HUES6 (cell line): ENCODE measurements at regions not wholly inside any gene's neighbourhood (a gene's known extent, or its start where the extent isn't known, plus 50 kb on each side); places are given as distances from the start of the nearest gene placed in this dataset.

ENCODE experiments used
- H3K27ac ChIP-seq: 2 replicates; pipeline ENCODE4 v1.7.0; 2013; ENCODE audit warnings: low read depth, mild to moderate bottlenecking, low read length, inconsistent platforms
- H3K27me3 ChIP-seq: 2 replicates; pipeline ENCODE4 v1.6.1; 2013; ENCODE audit warnings: low read length; ENCODE audit not compliant: control insufficient read depth, insufficient read depth
- H3K36me3 ChIP-seq: 2 replicates; pipeline ENCODE4 v1.6.1; 2013; ENCODE audit warnings: low read length; ENCODE audit not compliant: control insufficient read depth, insufficient read depth
- H3K4me1 ChIP-seq: 2 replicates; pipeline ENCODE4 v1.6.1; 2013; ENCODE audit warnings: low read length; ENCODE audit not compliant: control insufficient read depth, insufficient read depth
- H3K4me3 ChIP-seq: 2 replicates; pipeline ENCODE4 v1.5.1; 2013; ENCODE audit warnings: low read depth, low read length
- H3K9ac ChIP-seq: one replicate; pipeline ENCODE4 v1.6.1; 2013; ENCODE audit warnings: mild to moderate bottlenecking, low read length
- H3K9me3 ChIP-seq: 2 replicates; pipeline ENCODE4 v1.6.1; 2013; ENCODE audit warnings: low read depth, low read length; ENCODE audit not compliant: control insufficient read depth, insufficient read depth

- H3K9ac ChIP-seq, result no peak overlapping the region
- H3K9me3 ChIP-seq, result no peaks in the 10 kb centered on the region
- H3K36me3 ChIP-seq, result no peaks in the 10 kb centered on the region
- peaks cover 13% of the 10 kb centered on the region; the same call in 1 of the 2 replicates for H3K4me1 ChIP-seq
- no peak overlapping the region for H3K4me3 ChIP-seq
- peaks cover 38% of the 10 kb centered on the region for H3K27me3 ChIP-seq
- H3K27ac ChIP-seq, result no peak overlapping the region
Measured at GRCh38 chr5:108670591-108671289, 77.0 kb upstream of the FER start.

DNA sequence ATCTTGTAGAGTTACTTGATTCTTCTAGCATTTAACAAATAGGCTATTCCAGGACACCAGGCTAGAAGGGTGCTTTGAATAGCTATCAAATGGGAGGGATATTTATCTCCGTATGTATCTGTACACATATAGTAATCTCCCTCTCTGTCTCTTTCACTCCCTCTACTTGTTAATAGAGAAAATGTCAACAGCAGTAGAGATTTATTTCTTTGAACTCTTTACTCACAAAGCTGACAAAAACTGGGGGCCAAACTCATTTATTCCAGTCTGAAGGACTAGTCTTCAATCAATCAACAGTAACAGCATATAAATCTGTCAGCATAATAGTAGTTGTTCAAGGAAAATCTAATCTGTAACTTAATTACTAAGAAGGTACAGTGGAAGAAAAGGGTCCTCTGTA lies 78.2 kb upstream of the FER start:
- peaks cover 13% of the 10 kb centered on the region; the same call in 1 of the 2 replicates for H3K4me1 ChIP-seq
- H3K27me3 ChIP-seq, result peaks cover 33% of the 10 kb centered on the region
- no peak overlapping the region for H3K9ac ChIP-seq
- no peak overlapping the region for H3K4me3 ChIP-seq
- H3K9me3 ChIP-seq, result no peaks in the 10 kb centered on the region
- H3K27ac ChIP-seq, result no peak overlapping the region
- H3K36me3 ChIP-seq, result no peaks in the 10 kb centered on the region

DNA sequence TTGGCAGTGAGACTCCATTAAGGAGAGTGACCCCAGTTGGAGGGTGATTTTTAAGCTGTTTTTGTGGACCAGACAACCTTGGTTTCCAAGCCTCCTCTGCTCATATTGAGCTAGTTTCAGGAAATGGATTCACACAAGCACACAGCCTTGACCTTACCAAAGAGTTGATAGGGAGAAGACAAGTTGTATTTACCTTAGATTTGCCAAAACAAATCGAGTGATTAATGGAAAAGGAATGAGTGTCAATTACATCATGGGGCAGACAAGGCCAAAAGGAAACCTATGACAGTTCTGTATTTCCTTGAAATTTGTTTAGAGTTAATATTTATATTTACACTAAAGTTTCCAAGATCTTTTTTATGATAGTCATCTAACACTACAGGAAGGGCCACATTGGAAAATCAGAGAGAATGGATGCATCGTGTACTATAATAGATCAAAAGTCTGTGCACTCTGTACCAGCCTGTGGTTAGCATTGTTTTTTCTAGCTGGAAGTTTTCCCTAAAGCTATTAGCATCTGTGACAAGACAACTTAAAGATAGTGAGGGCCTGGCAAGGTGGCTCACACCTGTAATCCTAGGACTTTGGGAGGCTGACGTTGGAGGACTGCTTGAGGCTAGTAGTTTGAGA lies 86.0 kb upstream of the FER start:
- no peak overlapping the region for H3K27ac ChIP-seq
- no peak overlapping the region for H3K4me3 ChIP-seq
- no peak overlapping the region for H3K9ac ChIP-seq
- H3K4me1 ChIP-seq, result no peaks in the 10 kb centered on the region
- 0 out of 2 replicates have a peak, but pooled peaks cover 3% of the 10 kb centered on the region for H3K9me3 ChIP-seq
- H3K36me3 ChIP-seq, result no peaks in the 10 kb centered on the region
- H3K27me3 ChIP-seq, result no peaks in the 10 kb centered on the region

DNA sequence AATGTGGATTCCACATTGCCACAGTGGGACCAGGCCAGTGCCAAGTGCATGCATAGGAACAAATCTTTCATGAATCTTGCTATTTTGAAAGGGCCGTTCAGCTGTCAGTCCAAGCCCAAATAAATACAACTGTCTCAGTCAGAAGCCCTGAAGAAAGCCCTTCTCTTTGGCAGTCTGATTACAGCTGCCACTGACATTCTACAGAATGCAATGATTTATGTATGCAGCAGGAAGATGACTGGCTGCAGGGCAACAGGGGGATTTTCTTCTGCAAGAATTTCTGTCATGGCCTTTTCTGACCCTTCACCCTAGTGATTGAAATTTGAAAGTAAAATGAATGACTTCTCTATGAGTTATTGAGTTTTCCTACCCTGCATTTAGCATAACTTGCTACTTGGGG lies 86.7 kb upstream of the FER start:
- H3K9ac ChIP-seq, result no peak overlapping the region
- H3K4me1 ChIP-seq, result no peaks in the 10 kb centered on the region

DNA sequence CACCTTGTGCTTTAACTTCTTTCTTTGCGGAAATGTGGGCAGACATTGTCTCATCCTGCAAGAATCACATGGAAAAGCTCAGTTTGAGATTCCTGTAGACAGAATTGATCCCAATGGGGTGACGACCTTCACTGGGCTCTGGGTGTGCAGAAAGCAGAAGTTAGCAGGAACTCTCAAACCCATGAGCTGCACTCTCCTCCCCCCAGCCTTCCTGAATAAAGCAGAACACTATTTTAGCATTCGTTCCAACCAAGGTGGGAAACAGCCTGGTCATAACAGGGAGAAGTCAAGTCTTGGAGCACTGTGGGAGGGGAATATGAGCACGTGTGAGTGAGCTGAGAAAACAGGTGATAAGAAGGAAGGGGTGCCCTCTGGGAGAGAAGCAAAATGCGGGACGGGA lies 87.4 kb upstream of the FER start:
- H3K27ac ChIP-seq, result no peak overlapping the region
- H3K36me3 ChIP-seq, result no peaks in the 10 kb centered on the region
- no peaks in the 10 kb centered on the region for H3K27me3 ChIP-seq
- H3K4me1 ChIP-seq, result no peaks in the 10 kb centered on the region
- H3K9me3 ChIP-seq, result 0 out of 2 replicates have a peak, but pooled peaks cover 3% of the 10 kb centered on the region
- no peak overlapping the region for H3K4me3 ChIP-seq
- H3K9ac ChIP-seq, result no peak overlapping the region

More for the DNA sequence above, 86.7 kb upstream of the FER start:
- Histone ChIP-seq H3K9me3 (0 out of 2 replicates have a peak, but pooled peaks cover 3% of the 10 kb centered on the region), H3K36me3 (no peaks in the 10 kb centered on the region), H3K27ac (no peak overlapping the region), H3K27me3 (no peaks in the 10 kb centered on the region), H3K4me3 (no peak overlapping the region)

GRCh38 chr5:108659531-108659930 lies 88.2 kb upstream of the FER start:
- Histone ChIP-seq H3K9ac (no peak overlapping the region), H3K4me1 (no peaks in the 10 kb centered on the region), H3K9me3 (0 out of 2 replicates have a peak, but pooled peaks cover 3% of the 10 kb centered on the region), H3K36me3 (no peaks in the 10 kb centered on the region), H3K4me3 (no peak overlapping the region), H3K27ac (no peak overlapping the region), H3K27me3 (no peaks in the 10 kb centered on the region)

DNA sequence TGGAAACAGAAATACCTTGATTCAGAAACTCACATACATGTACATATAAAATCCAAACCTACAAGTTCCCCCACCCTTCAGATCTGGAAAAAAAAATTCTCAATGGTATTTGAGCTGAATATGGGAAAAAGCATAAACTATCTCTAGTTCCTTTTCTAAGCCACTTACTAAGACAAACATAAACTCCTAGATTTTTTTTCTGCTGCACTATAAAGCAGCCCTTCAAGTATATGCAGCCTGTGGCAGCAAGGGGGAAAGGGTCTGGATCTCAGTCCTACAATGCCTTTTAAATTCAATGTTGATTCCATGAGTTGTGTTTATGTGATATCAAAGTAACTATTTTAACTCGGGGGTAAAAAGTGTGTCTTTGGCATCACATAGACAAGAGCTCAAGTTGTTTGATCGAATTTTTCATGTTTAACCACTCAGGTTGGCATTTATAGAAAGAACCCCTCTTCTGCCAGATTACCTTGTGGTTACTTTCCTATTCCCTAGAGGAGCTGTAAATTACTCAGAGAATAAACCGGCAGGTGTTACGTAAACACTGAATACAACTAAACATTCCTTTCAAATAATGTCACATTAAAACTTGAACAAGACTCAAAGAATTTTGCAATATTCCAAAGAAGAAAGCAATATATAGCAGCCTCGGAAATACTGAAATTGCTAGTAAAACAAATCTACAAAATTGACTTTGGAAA lies 91.8 kb upstream of the FER start:
- Histone ChIP-seq H3K9me3 (0 out of 2 replicates have a peak, but pooled peaks cover 3% of the 10 kb centered on the region), H3K9ac (no peak overlapping the region), H3K4me1 (no peaks in the 10 kb centered on the region), H3K4me3 (no peak overlapping the region), H3K27ac (no peak overlapping the region), H3K36me3 (no peaks in the 10 kb centered on the region), H3K27me3 (no peaks in the 10 kb centered on the region)

- no peaks in the 10 kb centered on the region for H3K36me3 ChIP-seq
- H3K9me3 ChIP-seq, result peaks cover 4% of the 10 kb centered on the region
- no peak overlapping the region for H3K4me3 ChIP-seq
- no peak overlapping the region for H3K9ac ChIP-seq
- no peaks in the 10 kb centered on the region for H3K4me1 ChIP-seq
- H3K27ac ChIP-seq, result no peak overlapping the region
- no peaks in the 10 kb centered on the region for H3K27me3 ChIP-seq
Measured at GRCh38 chr5:108654051-108654450, 93.6 kb upstream of the FER start.

- Histone ChIP-seq H3K27ac (no peak overlapping the region), H3K27me3 (no peaks in the 10 kb centered on the region), H3K36me3 (no peaks in the 10 kb centered on the region), H3K9ac (no peak overlapping the region), H3K4me3 (no peak overlapping the region), H3K9me3 (peaks cover 12% of the 10 kb centered on the region), H3K4me1 (no peaks in the 10 kb centered on the region)
Measured at GRCh38 chr5:108653201-108653600, 94.5 kb upstream of the FER start.

GRCh38 chr5:108650997-108651396 lies 96.7 kb upstream of the FER start:
- no peak overlapping the region for H3K9ac ChIP-seq
- peaks cover 31% of the 10 kb centered on the region for H3K9me3 ChIP-seq
- no peaks in the 10 kb centered on the region for H3K36me3 ChIP-seq
- H3K4me1 ChIP-seq, result no peaks in the 10 kb centered on the region
- no peak overlapping the region for H3K27ac ChIP-seq
- no peak overlapping the region for H3K4me3 ChIP-seq
- no peaks in the 10 kb centered on the region for H3K27me3 ChIP-seq

GRCh38 chr5:108649646-108650045 lies 98.1 kb upstream of the FER start:
- Histone ChIP-seq H3K36me3 (no peaks in the 10 kb centered on the region), H3K27ac (no peak overlapping the region), H3K4me3 (no peak overlapping the region), H3K9me3 (peaks cover 31% of the 10 kb centered on the region), H3K27me3 (no peaks in the 10 kb centered on the region), H3K9ac (no peak overlapping the region), H3K4me1 (no peaks in the 10 kb centered on the region)
